Fibroblast of pulmonary artery (primary cell): ENCODE measurements at regions not wholly inside any gene's neighbourhood (a gene's known extent, or its start where the extent isn't known, plus 50 kb on each side); places are given as distances from the start of the nearest gene placed in this dataset.

Experiments
- DNase-seq: peaks from one replicate; pipeline ENCODE4 v3.0.0-alpha.2; 2010; ENCODE audit warnings: low read depth
- H3K4me3 ChIP-seq: replicated peaks from 2 replicates; pipeline ENCODE4 v1.5.1; 2011; ENCODE audit warnings: low read depth, mild to moderate bottlenecking, control low read depth, low read length, moderate library complexity
- TF ChIP-seq, protein P1 (sequence below): IDR thresholded peaks from 2 replicates; pipeline ENCODE4 v1.5.1; 2011; ENCODE audit warnings: mild to moderate bottlenecking, control low read depth, low read length, inconsistent platforms; ENCODE audit errors: missing control alignments

DNA sequence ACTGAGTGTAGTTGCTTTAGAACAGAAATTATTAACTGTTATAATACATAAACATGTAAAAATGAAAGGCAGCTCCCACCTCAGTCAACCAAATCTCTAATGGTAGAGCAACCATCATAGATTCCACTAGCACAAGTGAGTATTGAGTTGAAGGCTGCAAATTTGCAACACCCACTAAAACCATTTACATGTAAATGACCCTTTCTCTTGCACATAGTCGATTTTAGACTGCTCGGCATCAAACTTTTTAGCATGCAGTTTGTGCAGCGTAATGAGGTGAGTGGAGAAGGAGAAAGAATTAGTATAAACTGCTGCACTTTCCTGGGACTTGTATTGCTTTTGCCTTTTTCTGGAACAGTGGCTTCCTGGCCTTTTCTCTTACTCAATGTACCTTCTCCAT is 62.8 kb downstream of the FBXO5 start:
- H3K4me3 ChIP-seq, result no peak overlapping the region
- TF ChIP-seq, protein P1, sequence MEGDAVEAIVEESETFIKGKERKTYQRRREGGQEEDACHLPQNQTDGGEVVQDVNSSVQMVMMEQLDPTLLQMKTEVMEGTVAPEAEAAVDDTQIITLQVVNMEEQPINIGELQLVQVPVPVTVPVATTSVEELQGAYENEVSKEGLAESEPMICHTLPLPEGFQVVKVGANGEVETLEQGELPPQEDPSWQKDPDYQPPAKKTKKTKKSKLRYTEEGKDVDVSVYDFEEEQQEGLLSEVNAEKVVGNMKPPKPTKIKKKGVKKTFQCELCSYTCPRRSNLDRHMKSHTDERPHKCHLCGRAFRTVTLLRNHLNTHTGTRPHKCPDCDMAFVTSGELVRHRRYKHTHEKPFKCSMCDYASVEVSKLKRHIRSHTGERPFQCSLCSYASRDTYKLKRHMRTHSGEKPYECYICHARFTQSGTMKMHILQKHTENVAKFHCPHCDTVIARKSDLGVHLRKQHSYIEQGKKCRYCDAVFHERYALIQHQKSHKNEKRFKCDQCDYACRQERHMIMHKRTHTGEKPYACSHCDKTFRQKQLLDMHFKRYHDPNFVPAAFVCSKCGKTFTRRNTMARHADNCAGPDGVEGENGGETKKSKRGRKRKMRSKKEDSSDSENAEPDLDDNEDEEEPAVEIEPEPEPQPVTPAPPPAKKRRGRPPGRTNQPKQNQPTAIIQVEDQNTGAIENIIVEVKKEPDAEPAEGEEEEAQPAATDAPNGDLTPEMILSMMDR, result no peak
- DNase-seq, result no peak
